H1 (cell line): ENCODE measurements at regions not wholly inside any gene's neighbourhood (a gene's known extent, or its start where the extent isn't known, plus 50 kb on each side); places are given as distances from the start of the nearest gene placed in this dataset.

ENCODE experiments used
- CBX5 ChIP-seq: fragments of 300-800, 300-1000 bp; sonication (generic); IDR thresholded peaks from 2 replicates; pipeline ENCODE4 v1.7.1; 2016; ENCODE audit warnings: antibody characterized with exemption, low read length, low read depth
- CREB1 ChIP-seq: IDR thresholded peaks from 2 replicates; pipeline ENCODE4 v1.6.1; 2012; ENCODE audit warnings: inconsistent platforms
- EP300 ChIP-seq, 2 experiments: IDR thresholded peaks; 1 replicate in 1 of 2; 2 replicates in 1 of 2; pipeline ENCODE4 v1.6.1; 2011 to 2012; ENCODE audit warnings: low read depth in 2 of 2, low read length in 2 of 2, mild to moderate bottlenecking in 2 of 2, borderline replicate concordance in 1 of 2, inconsistent platforms in 1 of 2, moderate library complexity in 1 of 2
- HDAC6 ChIP-seq: IDR thresholded peaks from one replicate; pipeline ENCODE4 v1.7.1; 2012; ENCODE audit warnings: low read depth, mild to moderate bottlenecking, inconsistent platforms, low read length, moderate library complexity
- KDM1A ChIP-seq: fragments of 200-600, 300-600 bp; sonication (generic); IDR thresholded peaks from 2 replicates; pipeline ENCODE4 v1.7.1; 2016; ENCODE audit warnings: mild to moderate bottlenecking, low read length, borderline replicate concordance
- NANOG ChIP-seq: IDR thresholded peaks from 2 replicates; pipeline ENCODE4 v1.6.1; 2011; ENCODE audit warnings: low read length, low read depth, mild to moderate bottlenecking, inconsistent platforms; ENCODE audit not compliant: insufficient read depth, poor library complexity, severe bottlenecking
- POLR2A ChIP-seq, 2 experiments: IDR thresholded peaks; 1 replicate in 1 of 2; 2 replicates in 1 of 2; pipeline ENCODE4 v1.6.1; 2011; ENCODE audit warnings: low read depth in 2 of 2, low read length in 2 of 2, mild to moderate bottlenecking in 2 of 2; ENCODE audit errors: control extremely low read depth in 1 of 2
- POLR2AphosphoS5 ChIP-seq: IDR thresholded peaks from 2 replicates; pipeline ENCODE4 v1.6.1; 2011; ENCODE audit warnings: low read depth, low read length
- POU5F1 ChIP-seq: IDR thresholded peaks from 2 replicates; pipeline ENCODE4 v1.6.1; 2011; ENCODE audit warnings: low read depth, mild to moderate bottlenecking, low read length, moderate library complexity
- RFX5 ChIP-seq: IDR thresholded peaks from 2 replicates; pipeline ENCODE4 v1.6.1; 2011; ENCODE audit warnings: low read depth, low read length, improper control_type of control experiment, borderline replicate concordance
- RXRA ChIP-seq: IDR thresholded peaks from 2 replicates; pipeline ENCODE4 v1.6.1; 2011; ENCODE audit warnings: low read depth, mild to moderate bottlenecking, low read length, moderate library complexity; ENCODE audit not compliant: insufficient read depth
- YY1 ChIP-seq: IDR thresholded peaks from 2 replicates; pipeline ENCODE4 v1.6.1; 2011; ENCODE audit warnings: low read depth, mild to moderate bottlenecking, low read length
- TF ChIP-seq, protein P1 (sequence below), 3 experiments: IDR thresholded peaks; 1 replicate in 2 of 3; 2 replicates in 1 of 3; pipeline versions ENCODE4 v1.5.1 to v1.6.1; 2011; ENCODE audit warnings: low read length in 3 of 3, mild to moderate bottlenecking in 3 of 3, inconsistent platforms in 2 of 3, low read depth in 1 of 3, moderate library complexity in 1 of 3; ENCODE audit not compliant: insufficient read depth in 1 of 3; ENCODE audit errors: control extremely low read depth in 1 of 3

DNA sequence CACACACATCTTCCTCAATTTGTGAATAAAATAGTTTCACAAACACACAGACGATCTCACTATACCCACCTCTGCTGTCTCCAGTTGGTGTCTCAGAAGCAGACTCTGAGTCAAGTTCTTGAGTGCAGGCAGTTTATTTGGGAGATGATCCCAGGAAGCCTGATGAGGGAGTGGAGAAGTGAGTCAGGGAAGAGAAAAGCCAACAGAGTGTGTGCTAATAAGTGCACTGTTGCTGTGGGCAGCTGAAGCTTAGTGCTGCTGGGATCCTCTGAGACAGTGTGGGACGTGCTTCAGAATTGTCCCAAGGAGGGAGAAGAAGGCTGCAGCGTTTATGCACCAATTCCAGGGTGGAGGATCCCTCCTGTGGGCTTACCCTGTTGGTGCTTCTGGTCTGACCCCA lies 423.2 kb upstream of the C16orf82 start:
- TF ChIP-seq POLR2A (IDR thresholded peaks at IDR 0.05; ENCODE audit: control extremely low read depth in 1 of 2, low read depth in 2 of 2, low read length in 2 of 2): no peak
- TF ChIP-seq EP300 (IDR thresholded peaks at IDR 0.05; ENCODE audit: borderline replicate concordance in 1 of 2, low read depth in 2 of 2, low read length in 2 of 2): no peak
- TF ChIP-seq CREB1: no peak
- TF ChIP-seq POLR2AphosphoS5: no peak
- TF ChIP-seq KDM1A: no peak
- TF ChIP-seq POU5F1: no peak
- no peak for TF ChIP-seq RFX5
- TF ChIP-seq, protein P1, sequence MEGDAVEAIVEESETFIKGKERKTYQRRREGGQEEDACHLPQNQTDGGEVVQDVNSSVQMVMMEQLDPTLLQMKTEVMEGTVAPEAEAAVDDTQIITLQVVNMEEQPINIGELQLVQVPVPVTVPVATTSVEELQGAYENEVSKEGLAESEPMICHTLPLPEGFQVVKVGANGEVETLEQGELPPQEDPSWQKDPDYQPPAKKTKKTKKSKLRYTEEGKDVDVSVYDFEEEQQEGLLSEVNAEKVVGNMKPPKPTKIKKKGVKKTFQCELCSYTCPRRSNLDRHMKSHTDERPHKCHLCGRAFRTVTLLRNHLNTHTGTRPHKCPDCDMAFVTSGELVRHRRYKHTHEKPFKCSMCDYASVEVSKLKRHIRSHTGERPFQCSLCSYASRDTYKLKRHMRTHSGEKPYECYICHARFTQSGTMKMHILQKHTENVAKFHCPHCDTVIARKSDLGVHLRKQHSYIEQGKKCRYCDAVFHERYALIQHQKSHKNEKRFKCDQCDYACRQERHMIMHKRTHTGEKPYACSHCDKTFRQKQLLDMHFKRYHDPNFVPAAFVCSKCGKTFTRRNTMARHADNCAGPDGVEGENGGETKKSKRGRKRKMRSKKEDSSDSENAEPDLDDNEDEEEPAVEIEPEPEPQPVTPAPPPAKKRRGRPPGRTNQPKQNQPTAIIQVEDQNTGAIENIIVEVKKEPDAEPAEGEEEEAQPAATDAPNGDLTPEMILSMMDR (IDR thresholded peaks at IDR 0.05; ENCODE audit: control extremely low read depth in 1 of 3, insufficient read depth in 1 of 3, low read depth in 1 of 3, low read length in 3 of 3): no peak
- no peak for TF ChIP-seq HDAC6
- TF ChIP-seq CBX5: no peak
- no peak for TF ChIP-seq RXRA
- TF ChIP-seq YY1: no peak
- no peak for TF ChIP-seq NANOG
